ENCODE measurements at regions not wholly inside any gene's neighbourhood (a gene's known extent, or its start where the extent isn't known, plus 50 kb on each side); places are given as distances from the start of the nearest gene placed in this dataset.

- Histone ChIP-seq H3K4me1 (replicated peaks in 1 of 2) (no peaks in the 10 kb centered on the region), H3K27ac (no peak overlapping the region), H3K4me3 (no peak overlapping the region), H3K27me3 (no peaks in the 10 kb centered on the region), H3K36me3 (replicated peaks in 1 of 2) (no peaks in the 10 kb centered on the region), H3K9me3 (replicated peaks in 1 of 3) (no peaks in the 10 kb centered on the region)
- TF ChIP-seq POLR2A (IDR thresholded peaks at IDR 0.05) (no peak), CTCF (IDR thresholded peaks at IDR 0.05) (no peak)
- DNase-seq, result no peak
- intact Hi-C loops (cut with DNase I), result no loop called here
Observed at GRCh38 chrX:126395909-126396308, 156.7 kb downstream of the DCAF12L1 start.

DNA sequence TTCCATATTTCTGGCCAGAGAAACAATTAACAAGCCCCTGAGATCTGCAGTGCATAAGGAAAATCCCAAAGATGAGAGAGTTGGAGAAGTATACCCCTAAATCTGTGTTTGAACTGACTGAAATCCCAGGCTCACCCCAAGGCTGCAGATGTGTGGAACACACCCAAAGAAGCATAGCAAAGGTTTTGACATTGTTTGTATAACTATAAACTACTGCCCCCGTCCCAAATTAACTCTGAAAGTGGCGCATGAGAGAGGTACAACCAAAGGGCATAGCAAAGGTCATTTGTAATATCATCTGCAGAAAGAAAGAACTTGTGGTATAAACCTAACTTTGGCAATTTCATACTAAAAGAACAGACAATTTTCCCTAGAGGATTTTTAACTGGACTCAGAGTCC, 157.9 kb downstream of the DCAF12L1 start:
- no peak for DNase-seq
- H3K4me3 ChIP-seq, result no peak overlapping the region
- no peak overlapping the region for H3K27ac ChIP-seq
- no peaks in the 10 kb centered on the region for H3K4me1 ChIP-seq (replicated peaks in 1 of 2)
- WGBS, 4 donors, result 46 to 80% (median 56%) methylated on average over 2 of the region's 2 CpGs
- no peak for TF ChIP-seq POLR2A (IDR thresholded peaks at IDR 0.05)
- no peak for TF ChIP-seq CTCF (IDR thresholded peaks at IDR 0.05)
- no peaks in the 10 kb centered on the region for H3K27me3 ChIP-seq
- no peaks in the 10 kb centered on the region for H3K9me3 ChIP-seq (replicated peaks in 1 of 3)
- intact Hi-C loops (cut with DNase I), result no loop called here
- no peaks in the 10 kb centered on the region for H3K36me3 ChIP-seq (replicated peaks in 1 of 2)

- TF ChIP-seq POLR2A (IDR thresholded peaks at IDR 0.05) (no peak), CTCF (IDR thresholded peaks at IDR 0.05) (no peak)
- no peaks in the 10 kb centered on the region for H3K36me3 ChIP-seq (replicated peaks in 1 of 2)
- H3K27me3 ChIP-seq, result no peaks in the 10 kb centered on the region
- H3K4me1 ChIP-seq (replicated peaks in 1 of 2), result no peaks in the 10 kb centered on the region
- H3K4me3 ChIP-seq, result no peak overlapping the region
- 56 to 77% (median 60%) methylated on average over 3 of the region's 3 CpGs for WGBS, 4 donors
- no peak for DNase-seq
- H3K27ac ChIP-seq, result no peak overlapping the region
- no peaks in the 10 kb centered on the region for H3K9me3 ChIP-seq (replicated peaks in 1 of 3)
- intact Hi-C loops (cut with DNase I), result no loop called here
Observed at GRCh38 chrX:126393284-126393683, 159.3 kb downstream of the DCAF12L1 start.

- intact Hi-C loops (cut with DNase I), result no loop called here
- DNase-seq, result no peak
- H3K4me1 ChIP-seq (replicated peaks in 1 of 2), result no peaks in the 10 kb centered on the region
- H3K27ac ChIP-seq, result no peak overlapping the region
- H3K9me3 ChIP-seq (replicated peaks in 1 of 3), result no peaks in the 10 kb centered on the region
- H3K4me3 ChIP-seq, result no peak overlapping the region
- WGBS, 4 donors, result 59 to 81% (median 69%) methylated on average over 3 of the region's 3 CpGs
- TF ChIP-seq CTCF (IDR thresholded peaks at IDR 0.05) (no peak), POLR2A (IDR thresholded peaks at IDR 0.05) (no peak)
- H3K36me3 ChIP-seq (replicated peaks in 1 of 2), result no peaks in the 10 kb centered on the region
- H3K27me3 ChIP-seq, result no peaks in the 10 kb centered on the region
Observed at GRCh38 chrX:126376465-126376864, 176.1 kb downstream of the DCAF12L1 start.
